Breast epithelium (tissue), 3 donors: ENCODE measurements at regions not wholly inside any gene's neighbourhood (a gene's known extent, or its start where the extent isn't known, plus 50 kb on each side); places are given as distances from the start of the nearest gene placed in this dataset.

ENCODE experiments used
- CTCF ChIP-seq, 3 donors: fragments of 450-650 bp; IDR thresholded peaks; one replicate each; pipeline ENCODE4 v1.5.1; 2016 to 2017; ENCODE audit warnings: antibody characterized with exemption in 3 of 3, mild to moderate bottlenecking in 3 of 3, moderate library complexity in 3 of 3
- POLR2A ChIP-seq: fragments of 450-650 bp; IDR thresholded peaks from one replicate; pipeline ENCODE4 v1.6.1; 2016; ENCODE audit warnings: antibody characterized with exemption, mild to moderate bottlenecking, moderate library complexity
- POLR2AphosphoS5 ChIP-seq, 3 donors: sonication (generic); formaldehyde crosslinking; IDR thresholded peaks; one replicate each; pipeline ENCODE4 v1.6.1; 2017; ENCODE audit warnings: antibody characterized with exemption in 3 of 3

- TF ChIP-seq POLR2A (no peak), CTCF (IDR thresholded peaks at IDR 0.05) (no peak), POLR2AphosphoS5 (IDR thresholded peaks at IDR 0.05) (no peak)
Measured at GRCh38 chr22:49056301-49056700, 771.4 kb downstream of the BRD1 start.
